RCC 7860 (cell line): ENCODE measurements at regions not wholly inside any gene's neighbourhood (a gene's known extent, or its start where the extent isn't known, plus 50 kb on each side); places are given as distances from the start of the nearest gene placed in this dataset.
"Not testable (repeated sequence)": the region's sequence is repeated elsewhere in the genome, so short reads cannot be mapped to it uniquely, and the experiment has no call there.

Experiments
- DNase-seq: peaks from one replicate; pipeline ENCODE4 v3.0.0-alpha.2; 2015; ENCODE audit warnings: low spot score
- FAIRE-seq: peaks from 2 replicates; lab custom pipeline; 2012; peaks lifted over from hg19 to GRCh38; lab: Jason Lieb, UNC

- FAIRE-seq (no peak), DNase-seq (no peak)
These were observed 72.7 kb upstream of the NALF2 start for GRCh38 chrX:69431420-69431819.

- DNase-seq (no peak), FAIRE-seq (no peak)
These were observed 73.3 kb upstream of the NALF2 start for GRCh38 chrX:69430785-69431184.

GRCh38 chrX:69429339-69430015 lies 74.6 kb upstream of the NALF2 start:
- DNase-seq, result no peak
- FAIRE-seq, result no peak

- DNase-seq, result no peak
These were observed 75.9 kb upstream of the NALF2 start for GRCh38 chrX:69428216-69428615.

GRCh38 chrX:69424910-69425309 lies 79.2 kb upstream of the NALF2 start:
- FAIRE-seq, result no peak
- DNase-seq, result no peak

More at GRCh38 chrX:69428216-69428615, 75.9 kb upstream of the NALF2 start:
- no peak for FAIRE-seq

- peak; percentile 5 for DNase-seq
- peak; percentile 57 for FAIRE-seq
These were observed 80.0 kb upstream of the NALF2 start for GRCh38 chrX:69424161-69424560.

- FAIRE-seq, DNase-seq: not testable (repeated sequence)
These were observed 81.9 kb upstream of the NALF2 start for GRCh38 chrX:69422208-69422607.

GRCh38 chrX:69415698-69416097 lies 88.4 kb upstream of the NALF2 start:
- DNase-seq (no peak), FAIRE-seq (no peak)

- FAIRE-seq (no peak), DNase-seq (no peak)
These were observed 91.5 kb upstream of the NALF2 start for GRCh38 chrX:69412661-69413060.

GRCh38 chrX:69398881-69399280 lies 105.2 kb upstream of the NALF2 start:
- DNase-seq (no peak), FAIRE-seq (no peak)

- DNase-seq (no peak), FAIRE-seq (no peak)
These were observed 107.2 kb upstream of the NALF2 start for GRCh38 chrX:69396916-69397315.

- DNase-seq, result no peak
- FAIRE-seq, result no peak
These were observed 108.8 kb upstream of the NALF2 start for GRCh38 chrX:69395306-69395705.

- FAIRE-seq (no peak), DNase-seq (no peak)
These were observed 115.0 kb upstream of the NALF2 start for GRCh38 chrX:69389101-69389501.

- DNase-seq (no peak), FAIRE-seq (no peak)
These were observed 115.6 kb upstream of the NALF2 start for GRCh38 chrX:69388526-69388925.

- no peak for DNase-seq
- FAIRE-seq, result no peak
These were observed 116.3 kb upstream of the NALF2 start for GRCh38 chrX:69387567-69388487.

- FAIRE-seq, result no peak
- no peak for DNase-seq
These were observed 117.4 kb upstream of the NALF2 start for GRCh38 chrX:69386681-69387080.

GRCh38 chrX:69379412-69379811 lies 124.7 kb upstream of the NALF2 start:
- no peak for DNase-seq

GRCh38 chrX:69374569-69374968 lies 129.6 kb upstream of the NALF2 start:
- FAIRE-seq (no peak), DNase-seq (no peak)

More at GRCh38 chrX:69379412-69379811, 124.7 kb upstream of the NALF2 start:
- FAIRE-seq, result no peak

- DNase-seq (no peak), FAIRE-seq (no peak)
These were observed 131.7 kb upstream of the NALF2 start for GRCh38 chrX:69372435-69372834.

GRCh38 chrX:69371159-69371558 lies 133.0 kb upstream of the NALF2 start:
- DNase-seq (no peak), FAIRE-seq (no peak)

- FAIRE-seq (no peak), DNase-seq (no peak)
These were observed 134.1 kb upstream of the NALF2 start for GRCh38 chrX:69369999-69370398.

- DNase-seq (no peak), FAIRE-seq (no peak)
These were observed 137.9 kb upstream of the NALF2 start for GRCh38 chrX:69366183-69366582.
